HepG2 (cell line): ENCODE measurements at regions not wholly inside any gene's neighbourhood (a gene's known extent, or its start where the extent isn't known, plus 50 kb on each side); places are given as distances from the start of the nearest gene placed in this dataset.

ENCODE experiments used
- CTCF ChIP-seq: sonication (generic); formaldehyde crosslinking; IDR thresholded peaks from 2 replicates; pipeline ENCODE4 v1.5.0; 2020; ENCODE audit warnings: mild to moderate bottlenecking, missing genetic modification reagents, moderate library complexity
- ZNF546 ChIP-seq: sonication (generic); formaldehyde crosslinking; conservative IDR thresholded peaks from 2 replicates; pipeline ENCODE4 v1.8.1; 2023; ENCODE audit warnings: mild to moderate bottlenecking, missing genetic modification reagents

GRCh38 chr6:98574984-98575383, 259.4 kb upstream of the POU3F2 start:
- TF ChIP-seq CTCF (no peak), ZNF546 (CRISPR knock-in tag) (no peak)
